Calu3 (cell line): ENCODE measurements at regions not wholly inside any gene's neighbourhood (a gene's known extent, or its start where the extent isn't known, plus 50 kb on each side); places are given as distances from the start of the nearest gene placed in this dataset.
"Not testable (repeated sequence)": the region's sequence is repeated elsewhere in the genome, so short reads cannot be mapped to it uniquely, and the experiment has no call there.

Experiments used
- BruUV-seq: library from RNA; stranded (reverse); fragments of 400-500 nt; replicated peaks from 2 replicates; lab custom pipeline; 2021; lab: Mats Ljungman, UMichigan
- CTCF ChIA-PET: fragments of 300-600 bp; sonication (Branson Sonifier 250); formaldehyde crosslinking; loops from one replicate; lab custom pipeline; 2022; ENCODE audit warnings: antibody characterized with exemption; lab: Charles Lee
- DNase-seq: peaks from one replicate; pipeline ENCODE4 v3.0.0; 2022
- H3K27ac Mint-ChIP-seq: one replicate; pipeline ENCODE4 v1.8.0; 2022; ENCODE audit warnings: mixed read lengths; ENCODE audit not compliant: unreplicated experiment
- H3K27me3 Mint-ChIP-seq: one replicate; pipeline ENCODE4 v1.8.0; 2022; ENCODE audit warnings: mixed read lengths; ENCODE audit not compliant: unreplicated experiment
- H3K36me3 Mint-ChIP-seq: one replicate; pipeline ENCODE4 v1.8.0; 2022; ENCODE audit warnings: mild to moderate bottlenecking, moderate library complexity, mixed read lengths; ENCODE audit not compliant: insufficient read depth, unreplicated experiment
- H3K4me1 Mint-ChIP-seq: one replicate; pipeline ENCODE4 v1.8.0; 2022; ENCODE audit warnings: mild to moderate bottlenecking, low read depth, mixed read lengths; ENCODE audit not compliant: unreplicated experiment
- H3K4me3 Mint-ChIP-seq: one replicate; pipeline ENCODE4 v1.8.0; 2022; ENCODE audit warnings: mild to moderate bottlenecking, low read depth, moderate library complexity, mixed read lengths; ENCODE audit not compliant: unreplicated experiment
- H3K9me3 Mint-ChIP-seq: one replicate; pipeline ENCODE4 v1.8.0; 2022; ENCODE audit warnings: low read depth, mixed read lengths; ENCODE audit not compliant: unreplicated experiment
- intact Hi-C: fragments of 100-400 bp; cut with micrococcal nuclease; formaldehyde crosslinking; loops from one replicate; pipeline ENCODE4 v1.10.0; 2022; ENCODE audit not compliant: unreplicated experiment
- TF ChIP-seq, protein P1 (sequence below): fragments of 200-600 bp; IDR thresholded peaks from one replicate; pipeline ENCODE4 v1.8.0; 2022; ENCODE audit warnings: antibody characterized with exemption; ENCODE audit not compliant: unreplicated experiment

DNA sequence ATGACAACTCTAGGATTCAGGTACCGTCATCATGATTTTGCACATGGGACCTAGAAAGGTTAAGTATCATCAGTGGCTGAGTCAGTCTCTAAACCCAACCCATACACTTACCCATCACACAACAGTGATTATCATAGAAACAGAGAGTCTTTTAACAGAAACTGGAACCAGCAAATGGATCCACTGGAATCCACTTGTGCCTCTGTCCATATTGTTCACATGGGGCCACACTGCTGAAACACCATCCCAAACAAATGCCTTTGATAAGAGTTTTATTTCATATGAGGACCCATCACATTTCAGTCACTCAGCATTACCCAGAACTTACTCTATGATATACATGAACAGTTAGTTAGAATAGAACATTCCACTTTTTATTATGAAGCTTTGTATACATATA lies 430.0 kb downstream of the STK39 start:
- no peak for DNase-seq
- Mint-ChIP-seq H3K27me3 (no peaks in the 10 kb centered on the region), H3K27ac (no peak overlapping the region), H3K36me3 (no peaks in the 10 kb centered on the region), H3K9me3 (no peaks in the 10 kb centered on the region), H3K4me3 (no peak overlapping the region), H3K4me1 (no peaks in the 10 kb centered on the region)
- BruUV-seq, result no TSS peak
- intact Hi-C loops, result no loop called here
- TF ChIP-seq, protein P1, sequence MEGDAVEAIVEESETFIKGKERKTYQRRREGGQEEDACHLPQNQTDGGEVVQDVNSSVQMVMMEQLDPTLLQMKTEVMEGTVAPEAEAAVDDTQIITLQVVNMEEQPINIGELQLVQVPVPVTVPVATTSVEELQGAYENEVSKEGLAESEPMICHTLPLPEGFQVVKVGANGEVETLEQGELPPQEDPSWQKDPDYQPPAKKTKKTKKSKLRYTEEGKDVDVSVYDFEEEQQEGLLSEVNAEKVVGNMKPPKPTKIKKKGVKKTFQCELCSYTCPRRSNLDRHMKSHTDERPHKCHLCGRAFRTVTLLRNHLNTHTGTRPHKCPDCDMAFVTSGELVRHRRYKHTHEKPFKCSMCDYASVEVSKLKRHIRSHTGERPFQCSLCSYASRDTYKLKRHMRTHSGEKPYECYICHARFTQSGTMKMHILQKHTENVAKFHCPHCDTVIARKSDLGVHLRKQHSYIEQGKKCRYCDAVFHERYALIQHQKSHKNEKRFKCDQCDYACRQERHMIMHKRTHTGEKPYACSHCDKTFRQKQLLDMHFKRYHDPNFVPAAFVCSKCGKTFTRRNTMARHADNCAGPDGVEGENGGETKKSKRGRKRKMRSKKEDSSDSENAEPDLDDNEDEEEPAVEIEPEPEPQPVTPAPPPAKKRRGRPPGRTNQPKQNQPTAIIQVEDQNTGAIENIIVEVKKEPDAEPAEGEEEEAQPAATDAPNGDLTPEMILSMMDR, result no peak
- CTCF ChIA-PET, result no interaction called here

DNA sequence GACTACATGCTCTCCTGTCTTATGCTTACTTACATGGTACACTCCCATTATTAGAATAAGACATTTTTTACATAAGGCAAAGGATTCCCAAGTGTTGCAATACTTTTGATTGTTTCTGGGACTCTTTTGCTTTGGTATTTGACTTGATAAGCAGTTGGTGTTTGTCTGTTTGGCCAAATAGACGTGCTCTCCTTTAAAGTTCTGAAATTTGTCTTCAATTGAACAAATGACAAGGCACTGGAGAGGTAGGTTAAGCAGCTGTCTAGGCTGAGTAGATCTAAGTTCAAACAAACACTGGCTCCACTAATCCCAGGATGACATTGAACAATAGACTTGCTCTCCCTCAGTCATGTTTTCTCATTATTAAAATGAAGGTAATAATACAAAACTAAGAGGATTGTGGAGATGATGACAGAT lies 430.5 kb downstream of the STK39 start:
- H3K27ac Mint-ChIP-seq, result no peak overlapping the region
- CTCF ChIA-PET, result no interaction called here
- DNase-seq, result no peak
- H3K4me1 Mint-ChIP-seq, result no peaks in the 10 kb centered on the region
- H3K4me3 Mint-ChIP-seq, result no peak overlapping the region
- TF ChIP-seq, protein P1, result no peak
- no peaks in the 10 kb centered on the region for H3K9me3 Mint-ChIP-seq
- no TSS peak for BruUV-seq
- no peaks in the 10 kb centered on the region for H3K27me3 Mint-ChIP-seq
- intact Hi-C loops, result no loop called here
- H3K36me3 Mint-ChIP-seq, result no peaks in the 10 kb centered on the region

DNA sequence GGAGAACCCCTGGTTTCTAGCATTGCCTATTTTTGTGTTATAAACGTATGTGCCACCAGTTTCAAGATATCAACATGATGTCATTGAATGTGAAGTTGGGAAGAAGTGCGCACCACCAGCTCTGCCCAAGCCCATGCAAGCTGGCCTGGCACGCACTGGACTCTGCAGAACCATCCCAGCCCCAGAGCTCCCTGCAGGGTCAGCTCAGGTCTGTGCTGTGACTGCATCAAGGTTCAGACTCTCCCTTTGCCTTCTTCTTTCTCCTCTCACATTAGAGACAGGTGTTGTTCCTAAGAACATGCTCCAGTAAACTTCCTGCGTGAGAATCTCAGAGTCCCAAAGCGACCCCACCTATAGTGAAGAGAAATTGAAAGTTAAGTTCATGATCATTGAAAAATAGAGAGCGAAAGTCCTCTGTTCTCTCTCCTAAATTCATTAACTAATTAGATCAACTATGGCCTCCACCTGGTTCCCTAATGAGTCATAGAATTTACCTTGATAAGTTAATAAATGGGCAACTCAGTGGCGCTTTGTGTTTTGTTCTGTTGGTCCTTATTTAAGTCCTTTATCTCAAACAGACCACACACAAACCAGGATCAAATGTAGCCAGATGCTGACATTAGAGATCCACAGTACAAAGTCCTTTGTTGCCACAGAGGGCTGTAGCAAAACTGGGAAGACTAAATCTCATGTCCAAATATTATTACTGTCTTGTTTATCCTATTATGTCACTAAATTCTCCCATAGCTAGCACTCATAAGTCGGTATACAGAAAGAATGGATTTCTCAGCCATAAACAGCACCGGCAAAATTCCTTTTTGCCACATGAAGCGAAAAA lies 432.3 kb downstream of the STK39 start:
- no peaks in the 10 kb centered on the region for H3K36me3 Mint-ChIP-seq
- no peaks in the 10 kb centered on the region for H3K27me3 Mint-ChIP-seq
- no TSS peak for BruUV-seq
- no peaks in the 10 kb centered on the region for H3K9me3 Mint-ChIP-seq
- no peak overlapping the region for H3K4me3 Mint-ChIP-seq
- intact Hi-C loops, result no loop called here
- no peak for DNase-seq
- H3K27ac Mint-ChIP-seq, result no peak overlapping the region
- TF ChIP-seq, protein P1, result no peak
- no peaks in the 10 kb centered on the region for H3K4me1 Mint-ChIP-seq
- CTCF ChIA-PET, result no interaction called here

DNA sequence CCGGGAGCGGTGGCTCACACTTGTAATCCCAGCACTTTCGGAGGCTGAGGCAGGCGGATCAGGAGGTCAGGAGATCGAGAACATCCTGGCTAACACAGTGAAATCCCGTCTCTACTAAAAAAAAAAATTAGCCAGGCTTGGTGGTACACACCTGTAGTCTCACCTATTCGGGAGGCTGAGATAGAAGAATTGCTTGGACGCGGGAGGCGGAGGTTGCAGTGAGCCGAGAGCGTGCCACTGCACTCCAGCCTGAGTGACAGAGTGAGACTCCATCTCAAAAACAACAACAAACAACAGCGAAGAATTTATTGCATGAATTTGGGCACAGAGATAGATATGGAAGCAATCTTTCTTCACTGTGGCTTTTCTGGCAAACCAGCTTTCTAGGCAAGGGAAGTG lies 432.9 kb downstream of the STK39 start:
- intact Hi-C loops, H3K9me3 Mint-ChIP-seq, H3K4me3 Mint-ChIP-seq, BruUV-seq, CTCF ChIA-PET, H3K36me3 Mint-ChIP-seq, H3K27me3 Mint-ChIP-seq, H3K27ac Mint-ChIP-seq, H3K4me1 Mint-ChIP-seq, DNase-seq: not testable (repeated sequence)

DNA sequence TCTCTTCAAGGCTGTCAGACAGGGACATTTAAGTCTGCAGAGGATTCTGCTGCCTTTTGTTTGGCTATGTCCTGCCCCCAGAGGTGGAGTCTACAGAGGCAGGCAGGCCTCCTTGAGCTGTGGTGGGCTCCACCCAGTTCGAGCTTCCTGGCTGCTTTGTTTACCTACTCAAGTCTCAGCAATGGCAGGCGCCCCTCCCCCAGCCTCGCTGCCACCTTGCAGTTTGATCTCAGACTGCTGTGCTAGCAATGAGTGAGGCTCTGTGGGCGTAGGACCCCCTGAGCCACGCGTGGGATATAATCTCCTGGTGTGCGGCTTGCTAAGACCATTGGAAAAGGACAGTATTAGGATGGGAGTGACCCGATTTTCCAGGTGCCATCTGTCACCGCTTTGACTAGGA lies 437.6 kb downstream of the STK39 start:
- DNase-seq, H3K4me1 Mint-ChIP-seq, CTCF ChIA-PET, H3K4me3 Mint-ChIP-seq, H3K9me3 Mint-ChIP-seq, BruUV-seq, H3K27me3 Mint-ChIP-seq, H3K36me3 Mint-ChIP-seq, intact Hi-C loops, H3K27ac Mint-ChIP-seq: not testable (repeated sequence)
